Mesothelial cell of epicardium (in vitro differentiated cells): ENCODE measurements at regions not wholly inside any gene's neighbourhood (a gene's known extent, or its start where the extent isn't known, plus 50 kb on each side); places are given as distances from the start of the nearest gene placed in this dataset.

Experiments used
- DNase-seq, 2 experiments: peaks; one replicate each; pipeline ENCODE4 v3.0.0; 2021; ENCODE audit warnings: low spot score in 2 of 2; ENCODE audit not compliant: unreplicated experiment in 2 of 2
- H3K27ac Mint-ChIP-seq: 2 replicates; pipeline ENCODE4 v1.8.0; 2021; ENCODE audit warnings: mixed read lengths
- H3K27me3 Mint-ChIP-seq: 2 replicates; pipeline ENCODE4 v1.8.0; 2021; ENCODE audit warnings: low read depth, mixed read lengths
- H3K36me3 Mint-ChIP-seq: 2 replicates; pipeline ENCODE4 v1.8.0; 2021; ENCODE audit warnings: mixed read lengths
- H3K4me1 Mint-ChIP-seq: 2 replicates; pipeline ENCODE4 v1.8.0; 2021; ENCODE audit warnings: mixed read lengths
- H3K4me3 Mint-ChIP-seq: 2 replicates; pipeline ENCODE4 v1.8.0; 2021; ENCODE audit warnings: mild to moderate bottlenecking, moderate library complexity, mixed read lengths
- H3K9me3 Mint-ChIP-seq: 2 replicates; pipeline ENCODE4 v1.8.0; 2021; ENCODE audit warnings: mixed read lengths
- CTCF ChIP-seq: fragments of 200-600 bp; sonication (generic); IDR thresholded peaks from one replicate; pipeline ENCODE4 v1.5.0; 2021; ENCODE audit warnings: antibody characterized with exemption; ENCODE audit not compliant: unreplicated experiment

GRCh38 chr11:86155200-86155844 is 86.4 kb upstream of the PICALM start:
- Mint-ChIP-seq H3K4me3 (no peak overlapping the region), H3K4me1 (peaks cover 27% of the 10 kb centered on the region), H3K36me3 (no peaks in the 10 kb centered on the region), H3K9me3 (no peaks in the 10 kb centered on the region), H3K27ac (no peak overlapping the region), H3K27me3 (no peaks in the 10 kb centered on the region)
- DNase-seq, result no peak
- TF ChIP-seq CTCF, result no peak

- Mint-ChIP-seq H3K4me1 (peaks cover 26% of the 10 kb centered on the region), H3K27ac (peak overlapping the region; percentile 48), H3K4me3 (no peak overlapping the region), H3K36me3 (no peaks in the 10 kb centered on the region), H3K27me3 (no peaks in the 10 kb centered on the region), H3K9me3 (no peaks in the 10 kb centered on the region)
- no peak for TF ChIP-seq CTCF
- no peak for DNase-seq
Observed at GRCh38 chr11:86153439-86153838, 84.6 kb upstream of the PICALM start.

GRCh38 chr11:86152901-86153300 is 84.0 kb upstream of the PICALM start:
- no peaks in the 10 kb centered on the region for H3K27me3 Mint-ChIP-seq
- DNase-seq, result no peak
- no peak for TF ChIP-seq CTCF
- H3K36me3 Mint-ChIP-seq, result no peaks in the 10 kb centered on the region
- peaks cover 26% of the 10 kb centered on the region for H3K4me1 Mint-ChIP-seq
- H3K4me3 Mint-ChIP-seq, result no peak overlapping the region
- H3K9me3 Mint-ChIP-seq, result no peaks in the 10 kb centered on the region
- peak overlapping the region; percentile 48 for H3K27ac Mint-ChIP-seq

- TF ChIP-seq CTCF, result no peak
- Mint-ChIP-seq H3K9me3 (no peaks in the 10 kb centered on the region), H3K27ac (peak overlapping the region; percentile 75), H3K4me3 (no peak overlapping the region), H3K4me1 (peaks cover 26% of the 10 kb centered on the region), H3K27me3 (no peaks in the 10 kb centered on the region), H3K36me3 (no peaks in the 10 kb centered on the region)
- DNase-seq, result no peak
Observed at GRCh38 chr11:86152006-86152862, 83.3 kb upstream of the PICALM start.

- Mint-ChIP-seq H3K36me3 (no peaks in the 10 kb centered on the region), H3K4me3 (no peak overlapping the region), H3K27me3 (no peaks in the 10 kb centered on the region), H3K27ac (peak overlapping the region; percentile 75), H3K4me1 (peaks cover 25% of the 10 kb centered on the region), H3K9me3 (no peaks in the 10 kb centered on the region)
- DNase-seq, result no peak
- no peak for TF ChIP-seq CTCF
Observed at GRCh38 chr11:86151174-86152005, 82.5 kb upstream of the PICALM start.
